HCT116 (cell line): ENCODE measurements at regions not wholly inside any gene's neighbourhood (a gene's known extent, or its start where the extent isn't known, plus 50 kb on each side); places are given as distances from the start of the nearest gene placed in this dataset.

Experiments used
- ATAC-seq: fragments of 200-7000 bp; cut with Tn5 transposase; 2 replicates; pipeline ENCODE4 v1.9.1; 2020; ENCODE audit warnings: mild to moderate bottlenecking, moderate library complexity
- BruUV-seq: library from RNA; stranded (reverse); fragments of 400-500 nt; replicated peaks from 2 replicates; lab custom pipeline; 2021; lab: Mats Ljungman, UMichigan
- CTCF ChIA-PET: fragments of 300-600 bp; sonication (Branson Sonifier 250); formaldehyde crosslinking; loops from one replicate; lab custom pipeline; 2021; ENCODE audit warnings: antibody characterized with exemption; lab: Charles Lee
- POLR2A ChIA-PET: fragments of 300-600, 350-600 bp; sonication (Branson Sonifier 250); formaldehyde crosslinking; loops from one replicate; lab custom pipeline; 2021; ENCODE audit warnings: antibody characterized with exemption; lab: Charles Lee
- RAD21 ChIA-PET, 2 experiments: fragments of 300-600 bp; sonication (Branson Sonifier 250); formaldehyde crosslinking; loops; one replicate each; lab custom pipeline; 2023; ENCODE audit warnings: low total read pairs in 2 of 2; ENCODE audit not compliant: uncharacterized antibody in 2 of 2, unreplicated experiment in 2 of 2, low non-redundant PET in 1 of 2; lab: Charles Lee
- DNase-seq: peaks from one replicate; pipeline ENCODE4 v3.0.0-alpha.2; 2010; ENCODE audit warnings: low read depth, low spot score
- H2AFZ ChIP-seq: fragments of 200-600 bp; shearing (Covaris generic), sonication (generic); 2 replicates; pipeline ENCODE4 v1.6.1; 2017; ENCODE audit warnings: low read depth, mixed run types, mixed read lengths, antibody characterized with exemption, low read length; ENCODE audit not compliant: poor library complexity, severe bottlenecking
- H3K27ac ChIP-seq: 2 replicates; pipeline ENCODE4 v1.5.1; 2012; ENCODE audit warnings: low read depth, low read length
- H3K27me3 ChIP-seq: fragments of 200-600 bp; sonication (generic); 2 replicates; pipeline ENCODE4 v1.6.1; 2016; ENCODE audit warnings: mixed run types, low read length, mixed read lengths; ENCODE audit not compliant: insufficient read depth
- H3K36me3 ChIP-seq, 2 experiments: fragments of 200-500 bp in 1 of 2; fragments of 200-600 bp in 1 of 2; sonication (Bioruptor generic) in 1 of 2; sonication (generic) in 1 of 2; 2 replicates each; pipeline versions ENCODE4 v1.5.1 to v1.6.1; 2014 to 2016; ENCODE audit warnings: low read length in 2 of 2, inconsistent platforms in 1 of 2, mixed read lengths in 1 of 2, mixed run types in 1 of 2; ENCODE audit not compliant: insufficient read depth in 2 of 2, control insufficient read depth in 1 of 2
- H3K4me1 ChIP-seq, 2 experiments: fragments of 200-600 bp in 1 of 2; sonication (generic) in 1 of 2; 2 replicates each; pipeline versions ENCODE4 v1.5.1 to v1.6.1; 2012 to 2017; ENCODE audit warnings: low read length in 2 of 2, inconsistent platforms in 1 of 2, mild to moderate bottlenecking in 1 of 2, mixed read lengths in 1 of 2, mixed run types in 1 of 2, moderate library complexity in 1 of 2; ENCODE audit not compliant: insufficient read depth in 2 of 2, control insufficient read depth in 1 of 2
- H3K4me2 ChIP-seq: fragments of 200-600 bp; sonication (generic); 2 replicates; pipeline ENCODE4 v1.6.1; 2017; ENCODE audit warnings: mixed run types, low read length, mixed read lengths
- H3K4me3 ChIP-seq, 2 experiments: fragments of 200-600 bp in 1 of 2; sonication (generic) in 1 of 2; replicated peaks in 1 of 2; 2 replicates each; pipeline ENCODE4 v1.5.1; 2011 to 2016; ENCODE audit warnings: low read length in 2 of 2, control low read depth in 1 of 2, low read depth in 1 of 2, mild to moderate bottlenecking in 1 of 2, mixed read lengths in 1 of 2, mixed run types in 1 of 2
- H3K79me2 ChIP-seq: fragments of 200-600 bp; sonication (generic); 2 replicates; pipeline ENCODE4 v1.6.1; 2017; ENCODE audit warnings: mild to moderate bottlenecking, mixed run types, low read length, moderate library complexity, mixed read lengths; ENCODE audit not compliant: insufficient read depth
- H3K9ac ChIP-seq: fragments of 200-600 bp; sonication (generic); 2 replicates; pipeline ENCODE4 v1.6.1; 2016; ENCODE audit warnings: low read length, mixed read lengths
- H3K9me2 ChIP-seq: fragments of 200-600 bp; sonication (generic), shearing (Covaris generic); 2 replicates; pipeline ENCODE4 v1.6.1; 2017; ENCODE audit warnings: mixed run types, mild to moderate bottlenecking, moderate library complexity; ENCODE audit not compliant: insufficient read depth
- H3K9me3 ChIP-seq, 2 experiments: fragments of 200-500 bp in 1 of 2; fragments of 200-600 bp in 1 of 2; sonication (Bioruptor generic) in 1 of 2; sonication (generic) in 1 of 2; 2 replicates each; pipeline ENCODE4 v1.6.1; 2014 to 2017; ENCODE audit warnings: low read length in 2 of 2, mixed read lengths in 2 of 2, inconsistent platforms in 1 of 2, low read depth in 1 of 2, mild to moderate bottlenecking in 1 of 2, mixed run types in 1 of 2, moderate library complexity in 1 of 2; ENCODE audit not compliant: control insufficient read depth in 1 of 2, insufficient read depth in 1 of 2
- H4K20me1 ChIP-seq: fragments of 200-600 bp; sonication (generic), shearing (Covaris generic); 2 replicates; pipeline ENCODE4 v1.6.1; 2017; ENCODE audit warnings: mixed run types, mild to moderate bottlenecking, moderate library complexity; ENCODE audit not compliant: insufficient read depth
- CBX3 ChIP-seq: IDR thresholded peaks from 2 replicates; pipeline ENCODE4 v1.6.1; 2012; ENCODE audit warnings: low read depth
- CEBPB ChIP-seq: IDR thresholded peaks from 2 replicates; pipeline ENCODE4 v1.6.1; 2012; ENCODE audit warnings: low read depth
- CTCF ChIP-seq, 3 experiments: fragments of 200-600 bp in 1 of 3; sonication (generic) in 1 of 3; IDR thresholded peaks in 2 of 3; conservative IDR thresholded peaks in 1 of 3; 2 replicates each; pipeline ENCODE4 v1.5.1; 2012 to 2017; ENCODE audit warnings: low read depth in 2 of 3, low read length in 2 of 3, antibody characterized with exemption in 1 of 3, borderline replicate concordance in 1 of 3, control low read depth in 1 of 3, mild to moderate bottlenecking in 1 of 3, mixed read lengths in 1 of 3, mixed run types in 1 of 3, moderate library complexity in 1 of 3; ENCODE audit not compliant: insufficient read depth in 1 of 3
- EGR1 ChIP-seq: IDR thresholded peaks from 2 replicates; pipeline ENCODE4 v1.6.1; 2012; ENCODE audit warnings: low read depth
- ELF1 ChIP-seq: IDR thresholded peaks from 2 replicates; pipeline ENCODE4 v1.6.1; 2012; ENCODE audit warnings: low read depth, borderline replicate concordance
- EZH2phosphoT487 ChIP-seq: fragments of 200-600 bp; IDR thresholded peaks from 2 replicates; pipeline ENCODE4 v1.6.1; 2018; ENCODE audit warnings: antibody characterized with exemption, borderline replicate concordance
- FOSL1 ChIP-seq: IDR thresholded peaks from 2 replicates; pipeline ENCODE4 v1.6.1; 2012; ENCODE audit warnings: low read depth
- JUND ChIP-seq: IDR thresholded peaks from 2 replicates; pipeline ENCODE4 v1.6.1; 2012
- MAX ChIP-seq: IDR thresholded peaks from 2 replicates; pipeline ENCODE4 v1.6.1; 2012
- POLR2A ChIP-seq: IDR thresholded peaks from 2 replicates; pipeline ENCODE4 v1.7.0; 2011; ENCODE audit warnings: borderline replicate concordance; ENCODE audit not compliant: insufficient read depth, insufficient read length; ENCODE audit errors: extremely low read depth
- POLR2AphosphoS5 ChIP-seq: IDR thresholded peaks from 2 replicates; pipeline ENCODE4 v1.6.1; 2011; ENCODE audit warnings: mild to moderate bottlenecking, low read depth, low read length, moderate library complexity
- RAD21 ChIP-seq: IDR thresholded peaks from 2 replicates; pipeline ENCODE4 v1.6.1; 2012; ENCODE audit warnings: low read depth, mild to moderate bottlenecking
- REST ChIP-seq: IDR thresholded peaks from 2 replicates; pipeline ENCODE4 v1.6.1; 2012; ENCODE audit warnings: low read depth
- SIN3A ChIP-seq: IDR thresholded peaks from 2 replicates; pipeline ENCODE4 v1.6.1; 2012; ENCODE audit warnings: low read depth
- SRF ChIP-seq: IDR thresholded peaks from 2 replicates; pipeline ENCODE4 v1.6.1; 2012; ENCODE audit warnings: low read depth
- TCF7L2 ChIP-seq: IDR thresholded peaks from 2 replicates; pipeline ENCODE4 v1.7.0; 2011; ENCODE audit warnings: borderline replicate concordance, inconsistent platforms; ENCODE audit not compliant: insufficient read depth, insufficient read length; ENCODE audit errors: extremely low read depth
- YY1 ChIP-seq: IDR thresholded peaks from 2 replicates; pipeline ENCODE4 v1.6.1; 2011; ENCODE audit warnings: low read length, low read depth, moderate library complexity, mild to moderate bottlenecking; ENCODE audit not compliant: insufficient replicate concordance; ENCODE audit errors: extremely low read depth
- ZBTB33 ChIP-seq: IDR thresholded peaks from 2 replicates; pipeline ENCODE4 v1.6.1; 2011; ENCODE audit warnings: mild to moderate bottlenecking, low read length, moderate library complexity; ENCODE audit not compliant: insufficient replicate concordance; ENCODE audit errors: extremely low read depth
- ZFX ChIP-seq: fragments of 450-650 bp; IDR thresholded peaks from 2 replicates; pipeline ENCODE4 v1.6.1; 2017
- ZNF274 ChIP-seq: fragments of 200-500 bp; sonication (Bioruptor generic); IDR thresholded peaks from 2 replicates; pipeline ENCODE4 v1.6.1; 2014; ENCODE audit warnings: mild to moderate bottlenecking, low read depth, low read length, inconsistent platforms
- intact Hi-C: fragments of 100-400 bp; cut with micrococcal nuclease; formaldehyde crosslinking; loops from 2 replicates; pipeline ENCODE4 v1.10.0; 2022

- ATAC-seq: no peak
- BruUV-seq: no TSS peak
- no peak overlapping the region for H2AFZ ChIP-seq
- no peak overlapping the region for H3K4me3 ChIP-seq
- peaks cover 9% of the 10 kb centered on the region; the same call in 1 of the 2 replicates for H3K27me3 ChIP-seq
- DNase-seq: no peak
- H3K4me1 ChIP-seq: no peaks in the 10 kb centered on the region
- H3K79me2 ChIP-seq: no peaks in the 10 kb centered on the region
- H3K9ac ChIP-seq: no peak overlapping the region
- no peak overlapping the region for H3K4me2 ChIP-seq
- no peak overlapping the region for H3K27ac ChIP-seq
- ChIA-PET CTCF (no interaction called here), RAD21 (no interaction called here)
- no peaks in the 10 kb centered on the region for H3K36me3 ChIP-seq
- H3K9me2 ChIP-seq: no peaks in the 10 kb centered on the region
- intact Hi-C loops: no loop called here
- H4K20me1 ChIP-seq: no peaks in the 10 kb centered on the region
- TF ChIP-seq MAX (no peak), CTCF (IDR thresholded peaks at IDR 0.05 in 2 of 3, conservative IDR thresholded peaks at IDR 0.05 in 1 of 3; ENCODE audit: borderline replicate concordance in 1 of 3, insufficient read depth in 1 of 3, low read depth in 2 of 3, low read length in 2 of 3) (no peak), FOSL1 (no peak), SIN3A (no peak), REST (no peak), TCF7L2 (no peak), EZH2phosphoT487 (no peak), YY1 (no peak), JUND (no peak), SRF (no peak), ZBTB33 (no peak), ELF1 (no peak), POLR2A (no peak), POLR2AphosphoS5 (no peak), RAD21 (no peak), CEBPB (no peak), ZFX (no peak), CBX3 (no peak), EGR1 (no peak), ZNF274 (no peak)
- TF ChIP-seq, all 23 proteins: peak for 0
- POLR2A ChIA-PET: no interaction called here
- H3K9me3 ChIP-seq: no peaks in the 10 kb centered on the region
Observed at GRCh38 chr20:48065833-48066232, 280.6 kb upstream of the SULF2 start.
